ENCODE measurements at regions not wholly inside any gene's neighbourhood (a gene's known extent, or its start where the extent isn't known, plus 50 kb on each side); places are given as distances from the start of the nearest gene placed in this dataset.
A peak's percentile ranks its signal among the peaks of the same experiment; 100 is the strongest.

- Histone ChIP-seq H3K36me3 (ENCODE audit: control insufficient read depth, insufficient read depth, low read length, severe bottlenecking) (no peaks in the 10 kb centered on the region), H3K4me3 (ENCODE audit: low read length) (no peak overlapping the region), H3K27me3 (replicated peaks; ENCODE audit: control insufficient read depth, insufficient read depth, low read length) (no peaks in the 10 kb centered on the region), H3K9ac (ENCODE audit: low read length) (no peak overlapping the region), H3K9me3 (ENCODE audit: control insufficient read depth, low read length) (no peaks in the 10 kb centered on the region), H3K4me1 (ENCODE audit: control insufficient read depth, insufficient read depth, low read length) (peaks cover 6% of the 10 kb centered on the region)
- DNase-seq (ENCODE audit: low read depth), result no peak
These were observed 689.7 kb upstream of the GJE1 start for GRCh38 chr6:141443032-141443431.

GRCh38 chr6:141439513-141439912 is 693.2 kb upstream of the GJE1 start:
- H3K4me1 ChIP-seq (ENCODE audit: control insufficient read depth, insufficient read depth, low read length), result peaks cover 4% of the 10 kb centered on the region
- no peak for DNase-seq (ENCODE audit: low read depth)
- H3K9me3 ChIP-seq (ENCODE audit: control insufficient read depth, low read length), result no peaks in the 10 kb centered on the region
- H3K4me3 ChIP-seq (ENCODE audit: low read length), result no peak overlapping the region
- no peaks in the 10 kb centered on the region for H3K36me3 ChIP-seq (ENCODE audit: control insufficient read depth, insufficient read depth, low read length, severe bottlenecking)
- H3K27me3 ChIP-seq (replicated peaks; ENCODE audit: control insufficient read depth, insufficient read depth, low read length), result no peaks in the 10 kb centered on the region
- H3K9ac ChIP-seq (ENCODE audit: low read length), result no peak overlapping the region

DNA sequence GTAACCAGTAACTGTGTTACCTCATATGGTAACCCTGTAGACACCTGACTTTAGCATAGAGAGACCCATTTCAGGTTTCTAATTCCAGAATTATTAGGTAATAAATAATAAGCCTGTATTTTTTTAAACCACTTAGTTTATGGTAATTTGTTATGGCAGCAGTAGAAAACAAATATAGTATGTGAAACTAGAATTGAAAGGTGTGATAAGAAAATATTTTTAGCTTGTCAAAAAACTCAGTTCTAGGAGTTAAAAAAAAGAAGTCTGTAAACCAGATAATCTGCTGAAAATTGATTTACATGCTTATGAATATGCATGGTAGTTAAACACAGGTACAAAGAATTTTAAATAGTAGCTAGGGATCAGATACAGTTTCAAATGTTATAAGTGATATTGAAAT is 695.0 kb upstream of the GJE1 start:
- no peak overlapping the region for H3K9ac ChIP-seq (ENCODE audit: low read length)
- no peaks in the 10 kb centered on the region for H3K4me1 ChIP-seq (ENCODE audit: control insufficient read depth, insufficient read depth, low read length)
- no peaks in the 10 kb centered on the region for H3K9me3 ChIP-seq (ENCODE audit: control insufficient read depth, low read length)
- no peaks in the 10 kb centered on the region for H3K27me3 ChIP-seq (replicated peaks; ENCODE audit: control insufficient read depth, insufficient read depth, low read length)
- DNase-seq (ENCODE audit: low read depth), result no peak
- H3K36me3 ChIP-seq (ENCODE audit: control insufficient read depth, insufficient read depth, low read length, severe bottlenecking), result no peaks in the 10 kb centered on the region
- H3K4me3 ChIP-seq (ENCODE audit: low read length), result no peak overlapping the region

GRCh38 chr6:141437011-141437410 is 695.7 kb upstream of the GJE1 start:
- Histone ChIP-seq H3K9ac (ENCODE audit: low read length) (no peak overlapping the region), H3K36me3 (ENCODE audit: control insufficient read depth, insufficient read depth, low read length, severe bottlenecking) (no peaks in the 10 kb centered on the region), H3K9me3 (ENCODE audit: control insufficient read depth, low read length) (no peaks in the 10 kb centered on the region), H3K4me3 (ENCODE audit: low read length) (no peak overlapping the region), H3K27me3 (replicated peaks; ENCODE audit: control insufficient read depth, insufficient read depth, low read length) (no peaks in the 10 kb centered on the region), H3K4me1 (ENCODE audit: control insufficient read depth, insufficient read depth, low read length) (no peaks in the 10 kb centered on the region)
- no peak for DNase-seq (ENCODE audit: low read depth)

- DNase-seq (ENCODE audit: low read depth), result no peak
- H3K4me3 ChIP-seq (ENCODE audit: low read length), result no peak overlapping the region
- H3K9ac ChIP-seq (ENCODE audit: low read length), result no peak overlapping the region
- peaks cover 9% of the 10 kb centered on the region for H3K4me1 ChIP-seq (ENCODE audit: control insufficient read depth, insufficient read depth, low read length)
- H3K9me3 ChIP-seq (ENCODE audit: control insufficient read depth, low read length), result peaks cover 7% of the 10 kb centered on the region
- H3K36me3 ChIP-seq (ENCODE audit: control insufficient read depth, insufficient read depth, low read length, severe bottlenecking), result no peaks in the 10 kb centered on the region
- no peaks in the 10 kb centered on the region for H3K27me3 ChIP-seq (replicated peaks; ENCODE audit: control insufficient read depth, insufficient read depth, low read length)
These were observed 706.2 kb upstream of the GJE1 start for GRCh38 chr6:141426400-141426980.

GRCh38 chr6:141421378-141421777 is 711.3 kb upstream of the GJE1 start:
- no peaks in the 10 kb centered on the region for H3K27me3 ChIP-seq (replicated peaks; ENCODE audit: control insufficient read depth, insufficient read depth, low read length)
- peak overlapping the region; percentile 5 for H3K4me3 ChIP-seq (ENCODE audit: low read length)
- H3K4me1 ChIP-seq (ENCODE audit: control insufficient read depth, insufficient read depth, low read length), result peaks cover 5% of the 10 kb centered on the region
- H3K9me3 ChIP-seq (ENCODE audit: control insufficient read depth, low read length), result peaks cover 7% of the 10 kb centered on the region
- peak overlapping the region; percentile 37 for H3K9ac ChIP-seq (ENCODE audit: low read length)
- peak; percentile 86 for DNase-seq (ENCODE audit: low read depth)
- H3K36me3 ChIP-seq (ENCODE audit: control insufficient read depth, insufficient read depth, low read length, severe bottlenecking), result no peaks in the 10 kb centered on the region

GRCh38 chr6:141418076-141418475 is 714.6 kb upstream of the GJE1 start:
- H3K27me3 ChIP-seq (replicated peaks; ENCODE audit: control insufficient read depth, insufficient read depth, low read length), result no peaks in the 10 kb centered on the region
- no peak overlapping the region for H3K9ac ChIP-seq (ENCODE audit: low read length)
- peaks cover 15% of the 10 kb centered on the region for H3K4me1 ChIP-seq (ENCODE audit: control insufficient read depth, insufficient read depth, low read length)
- no peak for DNase-seq (ENCODE audit: low read depth)
- H3K36me3 ChIP-seq (ENCODE audit: control insufficient read depth, insufficient read depth, low read length, severe bottlenecking), result no peaks in the 10 kb centered on the region
- no peaks in the 10 kb centered on the region for H3K9me3 ChIP-seq (ENCODE audit: control insufficient read depth, low read length)
- H3K4me3 ChIP-seq (ENCODE audit: low read length), result no peak overlapping the region

- Histone ChIP-seq H3K4me1 (ENCODE audit: control insufficient read depth, insufficient read depth, low read length) (peaks cover 11% of the 10 kb centered on the region), H3K4me3 (ENCODE audit: low read length) (no peak overlapping the region), H3K27me3 (replicated peaks; ENCODE audit: control insufficient read depth, insufficient read depth, low read length) (no peaks in the 10 kb centered on the region), H3K9ac (ENCODE audit: low read length) (no peak overlapping the region), H3K36me3 (ENCODE audit: control insufficient read depth, insufficient read depth, low read length, severe bottlenecking) (no peaks in the 10 kb centered on the region), H3K9me3 (ENCODE audit: control insufficient read depth, low read length) (peaks cover under 1% of the 10 kb centered on the region)
- DNase-seq (ENCODE audit: low read depth), result no peak
These were observed 716.8 kb upstream of the GJE1 start for GRCh38 chr6:141415896-141416295.

DNA sequence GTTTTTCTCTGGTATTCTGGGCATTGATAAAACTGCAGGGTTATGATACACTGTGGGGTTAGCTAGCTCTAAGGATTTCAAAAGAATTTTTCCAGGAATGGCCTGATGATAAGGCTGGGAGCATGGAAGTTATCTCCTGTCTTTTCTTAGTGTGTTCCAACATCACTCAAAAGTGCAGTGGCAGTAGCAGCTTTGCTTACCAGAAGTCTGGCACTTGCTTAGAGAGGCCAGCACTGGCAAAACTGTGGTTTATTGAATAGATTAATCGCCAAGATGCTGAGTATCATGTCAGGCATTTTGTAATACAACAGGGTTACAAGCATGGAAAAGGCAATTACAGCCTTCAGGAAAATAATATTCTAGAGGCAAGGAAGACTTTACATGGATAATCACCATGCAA is 719.5 kb upstream of the GJE1 start:
- Histone ChIP-seq H3K4me3 (ENCODE audit: low read length) (no peak overlapping the region), H3K9me3 (ENCODE audit: control insufficient read depth, low read length) (peaks cover 17% of the 10 kb centered on the region), H3K9ac (ENCODE audit: low read length) (no peak overlapping the region), H3K27me3 (replicated peaks; ENCODE audit: control insufficient read depth, insufficient read depth, low read length) (no peaks in the 10 kb centered on the region), H3K4me1 (ENCODE audit: control insufficient read depth, insufficient read depth, low read length) (peaks cover 11% of the 10 kb centered on the region), H3K36me3 (ENCODE audit: control insufficient read depth, insufficient read depth, low read length, severe bottlenecking) (peaks cover 4% of the 10 kb centered on the region)
- DNase-seq (ENCODE audit: low read depth), result no peak

DNA sequence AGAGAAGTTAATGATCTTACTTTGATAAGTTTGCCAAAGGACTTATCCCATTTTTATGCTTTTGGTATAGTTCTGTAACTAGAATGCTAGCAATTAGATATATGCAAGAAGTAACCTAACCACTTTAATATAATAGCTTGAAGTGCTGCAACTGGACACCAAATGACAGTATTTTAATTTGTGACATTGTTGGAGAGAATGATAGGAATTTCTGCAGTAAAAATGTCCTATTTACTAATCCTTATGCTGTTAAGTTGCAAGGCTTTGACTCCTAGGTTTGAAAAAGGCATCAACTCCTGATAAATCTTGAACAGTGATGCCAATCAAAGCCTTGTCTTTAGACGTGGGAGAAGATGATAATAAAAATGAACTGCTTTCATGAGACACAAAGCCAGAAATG is 726.0 kb upstream of the GJE1 start:
- H3K9me3 ChIP-seq (ENCODE audit: control insufficient read depth, low read length), result peaks cover 27% of the 10 kb centered on the region
- H3K4me3 ChIP-seq (ENCODE audit: low read length), result peak overlapping the region; percentile 74
- peak overlapping the region; percentile 82 for H3K9ac ChIP-seq (ENCODE audit: low read length)
- H3K4me1 ChIP-seq (ENCODE audit: control insufficient read depth, insufficient read depth, low read length), result peaks cover 32% of the 10 kb centered on the region
- DNase-seq (ENCODE audit: low read depth), result no peak
- H3K27me3 ChIP-seq (replicated peaks; ENCODE audit: control insufficient read depth, insufficient read depth, low read length), result no peaks in the 10 kb centered on the region
- peaks cover 4% of the 10 kb centered on the region for H3K36me3 ChIP-seq (ENCODE audit: control insufficient read depth, insufficient read depth, low read length, severe bottlenecking)

- peaks cover 16% of the 10 kb centered on the region for H3K9me3 ChIP-seq (ENCODE audit: control insufficient read depth, low read length)
- peaks cover 57% of the 10 kb centered on the region for H3K4me1 ChIP-seq (ENCODE audit: control insufficient read depth, insufficient read depth, low read length)
- peak overlapping the region; percentile 82 for H3K9ac ChIP-seq (ENCODE audit: low read length)
- H3K36me3 ChIP-seq (ENCODE audit: control insufficient read depth, insufficient read depth, low read length, severe bottlenecking), result peaks cover under 1% of the 10 kb centered on the region
- peak; percentile 60 for DNase-seq (ENCODE audit: low read depth)
- H3K4me3 ChIP-seq (ENCODE audit: low read length), result peak overlapping the region; percentile 74
- no peaks in the 10 kb centered on the region for H3K27me3 ChIP-seq (replicated peaks; ENCODE audit: control insufficient read depth, insufficient read depth, low read length)
These were observed 728.9 kb upstream of the GJE1 start for GRCh38 chr6:141403827-141404226.

- Histone ChIP-seq H3K4me1 (ENCODE audit: control insufficient read depth, insufficient read depth, low read length) (peaks cover 63% of the 10 kb centered on the region), H3K4me3 (ENCODE audit: low read length) (peak overlapping the region; percentile 74), H3K9me3 (ENCODE audit: control insufficient read depth, low read length) (peaks cover 9% of the 10 kb centered on the region), H3K9ac (ENCODE audit: low read length) (peak overlapping the region; percentile 82), H3K36me3 (ENCODE audit: control insufficient read depth, insufficient read depth, low read length, severe bottlenecking) (no peaks in the 10 kb centered on the region), H3K27me3 (replicated peaks; ENCODE audit: control insufficient read depth, insufficient read depth, low read length) (no peaks in the 10 kb centered on the region)
- no peak for DNase-seq (ENCODE audit: low read depth)
These were observed 729.6 kb upstream of the GJE1 start for GRCh38 chr6:141403103-141403502.

Measured in adipocyte (in vitro differentiated cells).